Prostate gland (tissue), 2 donors: ENCODE measurements at regions not wholly inside any gene's neighbourhood (a gene's known extent, or its start where the extent isn't known, plus 50 kb on each side); places are given as distances from the start of the nearest gene placed in this dataset.

Experiments
- DNase-seq: peaks from one replicate; pipeline ENCODE4 v3.0.0-alpha.2; 2019; ENCODE audit warnings: low spot score
- H3K27ac ChIP-seq, 2 donors: fragments of 200-600 bp; sonication (generic); 2 replicates each; pipeline ENCODE4 v1.5.1; 2017 to 2019
- H3K27me3 ChIP-seq: fragments of 200-600 bp; sonication (generic); replicated peaks from 2 replicates; pipeline ENCODE4 v1.5.1; 2019; ENCODE audit not compliant: insufficient read depth
- H3K36me3 ChIP-seq, 2 donors: fragments of 200-600 bp; sonication (generic); 1 replicate in 1 of 2; 2 replicates in 1 of 2; pipeline versions ENCODE4 v1.5.1 to v1.8.1; 2017 to 2019
- H3K4me1 ChIP-seq: fragments of 200-600 bp; sonication (generic); replicated peaks from 2 replicates; pipeline ENCODE4 v1.5.1; 2019
- H3K4me3 ChIP-seq, 2 donors: fragments of 200-600 bp; sonication (generic); 2 replicates each; pipeline ENCODE4 v1.5.1; 2017 to 2019
- H3K9me3 ChIP-seq: fragments of 200-600 bp; sonication (generic); 2 replicates; pipeline ENCODE4 v1.5.1; 2017
- CTCF ChIP-seq, 4 experiments: fragments of 200-600 bp in 2 of 4; fragments of 450-650 bp in 2 of 4; sonication (generic) in 2 of 4; IDR thresholded peaks; 1 replicate in 3 of 4; 2 replicates in 1 of 4; pipeline ENCODE4 v1.5.1; 2016 to 2019; ENCODE audit warnings: antibody characterized with exemption in 4 of 4, mild to moderate bottlenecking in 2 of 4, moderate library complexity in 2 of 4
- POLR2A ChIP-seq: fragments of 450-650 bp; IDR thresholded peaks from one replicate; pipeline ENCODE4 v1.6.1; 2016; ENCODE audit warnings: antibody characterized with exemption, mild to moderate bottlenecking
- POLR2AphosphoS5 ChIP-seq: sonication (generic); formaldehyde crosslinking; IDR thresholded peaks from one replicate; pipeline ENCODE4 v1.6.1; 2017; ENCODE audit warnings: antibody characterized with exemption
- WGBS: methylation state at CpG from one replicate; pipeline ENCODE4 v1.1.5; 2018; 5-methylcytosine and 5-hydroxymethylcytosine counted together
- intact Hi-C: fragments of 100-400 bp; cut with DNase I; formaldehyde crosslinking; loops from one replicate; pipeline ENCODE4 v1.14.2; 2022

- no peak for DNase-seq
- no peaks in the 10 kb centered on the region for H3K36me3 ChIP-seq
- 83% methylated on average over 8 of the region's 8 CpGs for WGBS
- no peaks in the 10 kb centered on the region for H3K27me3 ChIP-seq
- TF ChIP-seq POLR2AphosphoS5 (no peak), CTCF (IDR thresholded peaks at IDR 0.05) (no peak), POLR2A (no peak)
- H3K4me1 ChIP-seq = no peaks in the 10 kb centered on the region
- H3K27ac ChIP-seq = no peak overlapping the region
- no peaks in the 10 kb centered on the region for H3K9me3 ChIP-seq
- no peak overlapping the region for H3K4me3 ChIP-seq
- intact Hi-C loops = no loop called here
These were observed 99.4 kb upstream of the MYCN start for GRCh38 chr2:15840969-15841368.

GRCh38 chr2:15841776-15842560 is 98.4 kb upstream of the MYCN start:
- Histone ChIP-seq H3K27ac (no peak overlapping the region), H3K9me3 (no peaks in the 10 kb centered on the region), H3K4me1 (no peaks in the 10 kb centered on the region), H3K36me3 (no peaks in the 10 kb centered on the region), H3K27me3 (no peaks in the 10 kb centered on the region), H3K4me3 (no peak overlapping the region)
- intact Hi-C loops = no loop called here
- TF ChIP-seq CTCF (IDR thresholded peaks at IDR 0.05) = no peak
- TF ChIP-seq POLR2A = no peak
- TF ChIP-seq POLR2AphosphoS5 = no peak
- WGBS = 85% methylated on average over 12 of the region's 12 CpGs
- no peak for DNase-seq

- Histone ChIP-seq H3K4me1 (no peaks in the 10 kb centered on the region), H3K27me3 (no peaks in the 10 kb centered on the region), H3K27ac (no peak overlapping the region), H3K36me3 (no peaks in the 10 kb centered on the region), H3K4me3 (no peak overlapping the region), H3K9me3 (no peaks in the 10 kb centered on the region)
- DNase-seq = no peak
- intact Hi-C loops = no loop called here
- TF ChIP-seq POLR2AphosphoS5 (no peak), CTCF (IDR thresholded peaks at IDR 0.05) (no peak), POLR2A (no peak)
- 80% methylated on average over 32 of the region's 34 CpGs for WGBS
These were observed 97.3 kb upstream of the MYCN start for GRCh38 chr2:15842758-15843666.

GRCh38 chr2:15844211-15844801 is 96.0 kb upstream of the MYCN start:
- Histone ChIP-seq H3K4me1 (no peaks in the 10 kb centered on the region), H3K27ac (no peak overlapping the region), H3K27me3 (no peaks in the 10 kb centered on the region), H3K9me3 (no peaks in the 10 kb centered on the region), H3K4me3 (no peak overlapping the region), H3K36me3 (no peaks in the 10 kb centered on the region)
- WGBS = 77% methylated on average over 11 of the region's 11 CpGs
- no peak for DNase-seq
- TF ChIP-seq POLR2A = no peak
- no peak for TF ChIP-seq POLR2AphosphoS5
- TF ChIP-seq CTCF (IDR thresholded peaks at IDR 0.05) = no peak
- intact Hi-C loops = no loop called here
